GM23338 (cell line): ENCODE measurements at regions not wholly inside any gene's neighbourhood (a gene's known extent, or its start where the extent isn't known, plus 50 kb on each side); places are given as distances from the start of the nearest gene placed in this dataset.

Source experiments
- ATAC-seq: fragments of 200-7000 bp; cut with Tn5 transposase; 3 replicates; pipeline ENCODE4 v1.9.1; 2020
- DNase-seq: peaks from one replicate; pipeline ENCODE4 v3.0.0-alpha.2; 2015; ENCODE audit warnings: low spot score
- H2AFZ ChIP-seq: fragments of 200-600 bp; sonication (generic); 2 replicates; pipeline ENCODE4 v1.8.0; 2016; ENCODE audit warnings: antibody characterized with exemption, mild to moderate bottlenecking, moderate library complexity
- H3F3A ChIP-seq: fragments of 200-600 bp; sonication (generic); replicated peaks from 2 replicates; pipeline ENCODE4 v1.8.0; 2017; ENCODE audit warnings: antibody characterized with exemption, mixed run types, low read depth
- H3K27ac ChIP-seq: fragments of 200-600 bp; sonication (generic); 2 replicates; pipeline ENCODE4 v1.6.1; 2016; ENCODE audit warnings: low read depth
- H3K27me3 ChIP-seq: fragments of 200-600 bp; sonication (generic); 2 replicates; pipeline ENCODE4 v1.8.0; 2016; ENCODE audit warnings: mild to moderate bottlenecking, mixed run types, moderate library complexity; ENCODE audit not compliant: insufficient read depth
- H3K36me3 ChIP-seq: fragments of 200-600 bp; sonication (generic); 2 replicates; pipeline ENCODE4 v1.8.0; 2016; ENCODE audit warnings: mild to moderate bottlenecking; ENCODE audit not compliant: insufficient read depth
- H3K4me1 ChIP-seq: fragments of 200-600 bp; sonication (generic); 2 replicates; pipeline ENCODE4 v1.8.0; 2016; ENCODE audit warnings: mild to moderate bottlenecking, moderate library complexity; ENCODE audit not compliant: insufficient read depth
- H3K4me2 ChIP-seq: fragments of 200-600 bp; sonication (generic); 2 replicates; pipeline ENCODE4 v1.7.1; 2017; ENCODE audit warnings: mixed run types
- H3K4me3 ChIP-seq: fragments of 200-600 bp; sonication (generic); 2 replicates; pipeline ENCODE4 v1.6.1; 2016; ENCODE audit warnings: mixed run types
- H3K79me2 ChIP-seq: fragments of 200-600 bp; sonication (generic); replicated peaks from 2 replicates; pipeline ENCODE4 v1.8.0; 2017; ENCODE audit warnings: mild to moderate bottlenecking; ENCODE audit not compliant: insufficient read depth
- H3K9me2 ChIP-seq: fragments of 200-600 bp; sonication (generic); 2 replicates; pipeline ENCODE4 v1.8.0; 2017; ENCODE audit not compliant: insufficient read depth
- H4K20me1 ChIP-seq: fragments of 200-600 bp; sonication (generic); replicated peaks from 2 replicates; pipeline ENCODE4 v1.8.0; 2017; ENCODE audit warnings: mild to moderate bottlenecking; ENCODE audit not compliant: insufficient read depth
- H3K27ac Mint-ChIP-seq: 2 replicates; pipeline ENCODE4 v1.8.0; 2020; ENCODE audit warnings: inconsistent platforms, mild to moderate bottlenecking, moderate library complexity, mixed read lengths
- H3K27me3 Mint-ChIP-seq: 3 replicates; pipeline ENCODE4 v1.8.0; 2022; ENCODE audit warnings: low read depth, mild to moderate bottlenecking, moderate library complexity, mixed read lengths, inconsistent platforms; ENCODE audit not compliant: insufficient read depth, poor library complexity
- H3K36me3 Mint-ChIP-seq: 3 replicates; pipeline ENCODE4 v1.8.0; 2021; ENCODE audit warnings: low read depth, mild to moderate bottlenecking, inconsistent platforms, moderate library complexity, mixed read lengths
- H3K4me1 Mint-ChIP-seq: 3 replicates; pipeline ENCODE4 v1.8.0; 2020; ENCODE audit warnings: mild to moderate bottlenecking, inconsistent platforms, mixed read lengths
- H3K4me3 Mint-ChIP-seq: 3 replicates; pipeline ENCODE4 v1.8.0; 2021; ENCODE audit warnings: moderate library complexity, mild to moderate bottlenecking, inconsistent platforms, mixed read lengths
- H3K9me3 Mint-ChIP-seq: 3 replicates; pipeline ENCODE4 v1.8.0; 2020; ENCODE audit warnings: moderate library complexity, mild to moderate bottlenecking, inconsistent platforms, mixed read lengths
- CREB1 ChIP-seq: fragments of 250-450 bp; sonication (Bioruptor Pico); IDR thresholded peaks from 2 replicates; pipeline ENCODE4 v1.5.0; 2020; ENCODE audit warnings: low read depth, mild to moderate bottlenecking, moderate library complexity
- CTCF ChIP-seq, 2 experiments: fragments of 200-600 bp in 1 of 2; sonication (generic) in 1 of 2; conservative IDR thresholded peaks; 2 replicates each; pipeline versions ENCODE4 v1.5.1 to v1.6.1; 2016 to 2017; ENCODE audit warnings: antibody characterized with exemption in 2 of 2, low read depth in 2 of 2, mild to moderate bottlenecking in 2 of 2, moderate library complexity in 1 of 2
- ETS1 ChIP-seq: IDR thresholded peaks from 2 replicates; pipeline ENCODE4 v1.6.1; 2016; ENCODE audit warnings: antibody characterized with exemption
- EZH2 ChIP-seq: fragments of 200-600 bp; sonication (generic); IDR thresholded peaks from one replicate; pipeline ENCODE4 v1.8.0; 2017; ENCODE audit warnings: antibody characterized with exemption, mild to moderate bottlenecking, low read depth; ENCODE audit not compliant: unreplicated experiment
- EZH2phosphoT487 ChIP-seq: fragments of 200-600 bp; sonication (generic); IDR thresholded peaks from one replicate; pipeline ENCODE4 v1.8.1; 2018; ENCODE audit warnings: antibody characterized with exemption; ENCODE audit not compliant: unreplicated experiment
- JUNB ChIP-seq: IDR thresholded peaks from one replicate; pipeline ENCODE4 v1.6.1; 2016; ENCODE audit warnings: antibody characterized with exemption; ENCODE audit not compliant: unreplicated experiment
- NANOG ChIP-seq: IDR thresholded peaks from 2 replicates; pipeline ENCODE4 v1.6.1; 2016; ENCODE audit warnings: antibody characterized with exemption, borderline replicate concordance
- POLR2AphosphoS5 ChIP-seq: IDR thresholded peaks from 2 replicates; pipeline ENCODE4 v1.6.1; 2016; ENCODE audit warnings: antibody characterized with exemption, low read depth
- REST ChIP-seq: IDR thresholded peaks from one replicate; pipeline ENCODE4 v1.6.1; 2018; ENCODE audit warnings: antibody characterized with exemption; ENCODE audit not compliant: unreplicated experiment
- STAT1 ChIP-seq: IDR thresholded peaks from one replicate; pipeline ENCODE4 v1.6.1; 2016; ENCODE audit warnings: antibody characterized with exemption; ENCODE audit not compliant: unreplicated experiment
- ZNF114 ChIP-seq: fragments of 250-450 bp; sonication (Bioruptor Pico); IDR thresholded peaks from 2 replicates; pipeline ENCODE4 v1.5.0; 2020; ENCODE audit warnings: mild to moderate bottlenecking, moderate library complexity
- ZNF331 ChIP-seq: fragments of 250-450 bp; sonication (Bioruptor Pico); IDR thresholded peaks from 2 replicates; pipeline ENCODE4 v1.5.0; 2020; ENCODE audit warnings: low read depth, mild to moderate bottlenecking, moderate library complexity
- ZNF462 ChIP-seq: fragments of 250-450 bp; sonication (Bioruptor Pico); IDR thresholded peaks from 2 replicates; pipeline ENCODE4 v1.5.0; 2020; ENCODE audit warnings: mild to moderate bottlenecking, moderate library complexity

- 0 out of 2 replicates have a peak overlapping the region, but pooled peaks have one; percentile 19 for H2AFZ ChIP-seq
- H3K27me3 ChIP-seq = no peaks in the 10 kb centered on the region
- H3K9me2 ChIP-seq = 0 out of 2 replicates have a peak, but pooled peaks cover 10% of the 10 kb centered on the region
- Mint-ChIP-seq H3K4me1 (peaks cover 41% of the 10 kb centered on the region), H3K27me3 (peaks cover 13% of the 10 kb centered on the region), H3K9me3 (no peaks in the 10 kb centered on the region; the same call in 2 of the 3 replicates), H3K36me3 (no peaks in the 10 kb centered on the region; the same call in 1 of the 3 replicates), H3K4me3 (no peak overlapping the region), H3K27ac (no peak overlapping the region)
- no peak overlapping the region for H3K4me3 ChIP-seq
- H4K20me1 ChIP-seq = no peaks in the 10 kb centered on the region
- no peaks in the 10 kb centered on the region; the same call in 1 of the 2 replicates for H3K36me3 ChIP-seq
- H3K27ac ChIP-seq = no peak overlapping the region
- no peak for ATAC-seq
- TF ChIP-seq REST = no peak
- TF ChIP-seq JUNB = no peak
- no peak for TF ChIP-seq ETS1
- TF ChIP-seq ZNF462 = no peak
- no peak for TF ChIP-seq STAT1
- TF ChIP-seq EZH2 = no peak
- no peak for TF ChIP-seq ZNF114 (CRISPR knock-in tag)
- TF ChIP-seq POLR2AphosphoS5 = no peak
- no peak for TF ChIP-seq ZNF331 (CRISPR knock-in tag)
- TF ChIP-seq EZH2phosphoT487 = no peak
- TF ChIP-seq NANOG = no peak
- no peak for TF ChIP-seq CREB1
- no peak for TF ChIP-seq CTCF (conservative IDR thresholded peaks at IDR 0.05; ENCODE audit: low read depth in 2 of 2)
- H3F3A ChIP-seq = no peaks in the 10 kb centered on the region
- H3K79me2 ChIP-seq = no peaks in the 10 kb centered on the region
- no peak for DNase-seq
- H3K4me2 ChIP-seq = peak overlapping the region; percentile 39; the same call in 1 of the 2 replicates
- peaks cover 34% of the 10 kb centered on the region for H3K4me1 ChIP-seq
Observed at GRCh38 chr19:28583242-28583641, 629.7 kb downstream of the UQCRFS1 start.
